ENCODE measurements at regions not wholly inside any gene's neighbourhood (a gene's known extent, or its start where the extent isn't known, plus 50 kb on each side); places are given as distances from the start of the nearest gene placed in this dataset.

GRCh38 chr14:101476916-101477553, 84.3 kb upstream of the DIO3 start (continued):
- no peak for TF ChIP-seq SALL2 (CRISPR knock-in tag; IDR thresholded peaks at IDR 0.05)
- TF ChIP-seq ZNF83 (CRISPR knock-in tag; IDR thresholded peaks at IDR 0.05; ENCODE audit: borderline replicate concordance), result no peak
- TF ChIP-seq DNMT1 (CRISPR knock-in tag; IDR thresholded peaks at IDR 0.05), result no peak
- peak; percentile 27; the same call in 1 of the 2 replicates for TF ChIP-seq ZFP91 (CRISPR knock-in tag; IDR thresholded peaks at IDR 0.05; ENCODE audit: borderline replicate concordance)
- TF ChIP-seq HCFC1 (IDR thresholded peaks at IDR 0.05; ENCODE audit: low read depth, low read length), result no peak
- TF ChIP-seq ZNF773 (CRISPR knock-in tag; IDR thresholded peaks at IDR 0.05; ENCODE audit: borderline replicate concordance), result no peak
- TF ChIP-seq, protein P1, sequence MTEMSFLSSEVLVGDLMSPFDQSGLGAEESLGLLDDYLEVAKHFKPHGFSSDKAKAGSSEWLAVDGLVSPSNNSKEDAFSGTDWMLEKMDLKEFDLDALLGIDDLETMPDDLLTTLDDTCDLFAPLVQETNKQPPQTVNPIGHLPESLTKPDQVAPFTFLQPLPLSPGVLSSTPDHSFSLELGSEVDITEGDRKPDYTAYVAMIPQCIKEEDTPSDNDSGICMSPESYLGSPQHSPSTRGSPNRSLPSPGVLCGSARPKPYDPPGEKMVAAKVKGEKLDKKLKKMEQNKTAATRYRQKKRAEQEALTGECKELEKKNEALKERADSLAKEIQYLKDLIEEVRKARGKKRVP (CRISPR knock-in tag; IDR thresholded peaks at IDR 0.05), result peak in 1 of 2 experiments; percentile 94; a peak in 2 of 4 replicates
- TF ChIP-seq BRF2 (CRISPR knock-in tag; IDR thresholded peaks at IDR 0.05), result no peak
- no peak for TF ChIP-seq ATM (IDR thresholded peaks at IDR 0.05; ENCODE audit: borderline replicate concordance)
- no peak for TF ChIP-seq ZNF367 (CRISPR knock-in tag; IDR thresholded peaks at IDR 0.05; ENCODE audit: borderline replicate concordance)
- peak; percentile 99 for TF ChIP-seq ZSCAN25 (CRISPR knock-in tag; IDR thresholded peaks at IDR 0.05)
- TF ChIP-seq CAMTA2 (CRISPR knock-in tag; IDR thresholded peaks at IDR 0.05; ENCODE audit: borderline replicate concordance), result no peak
- TF ChIP-seq, protein P2, sequence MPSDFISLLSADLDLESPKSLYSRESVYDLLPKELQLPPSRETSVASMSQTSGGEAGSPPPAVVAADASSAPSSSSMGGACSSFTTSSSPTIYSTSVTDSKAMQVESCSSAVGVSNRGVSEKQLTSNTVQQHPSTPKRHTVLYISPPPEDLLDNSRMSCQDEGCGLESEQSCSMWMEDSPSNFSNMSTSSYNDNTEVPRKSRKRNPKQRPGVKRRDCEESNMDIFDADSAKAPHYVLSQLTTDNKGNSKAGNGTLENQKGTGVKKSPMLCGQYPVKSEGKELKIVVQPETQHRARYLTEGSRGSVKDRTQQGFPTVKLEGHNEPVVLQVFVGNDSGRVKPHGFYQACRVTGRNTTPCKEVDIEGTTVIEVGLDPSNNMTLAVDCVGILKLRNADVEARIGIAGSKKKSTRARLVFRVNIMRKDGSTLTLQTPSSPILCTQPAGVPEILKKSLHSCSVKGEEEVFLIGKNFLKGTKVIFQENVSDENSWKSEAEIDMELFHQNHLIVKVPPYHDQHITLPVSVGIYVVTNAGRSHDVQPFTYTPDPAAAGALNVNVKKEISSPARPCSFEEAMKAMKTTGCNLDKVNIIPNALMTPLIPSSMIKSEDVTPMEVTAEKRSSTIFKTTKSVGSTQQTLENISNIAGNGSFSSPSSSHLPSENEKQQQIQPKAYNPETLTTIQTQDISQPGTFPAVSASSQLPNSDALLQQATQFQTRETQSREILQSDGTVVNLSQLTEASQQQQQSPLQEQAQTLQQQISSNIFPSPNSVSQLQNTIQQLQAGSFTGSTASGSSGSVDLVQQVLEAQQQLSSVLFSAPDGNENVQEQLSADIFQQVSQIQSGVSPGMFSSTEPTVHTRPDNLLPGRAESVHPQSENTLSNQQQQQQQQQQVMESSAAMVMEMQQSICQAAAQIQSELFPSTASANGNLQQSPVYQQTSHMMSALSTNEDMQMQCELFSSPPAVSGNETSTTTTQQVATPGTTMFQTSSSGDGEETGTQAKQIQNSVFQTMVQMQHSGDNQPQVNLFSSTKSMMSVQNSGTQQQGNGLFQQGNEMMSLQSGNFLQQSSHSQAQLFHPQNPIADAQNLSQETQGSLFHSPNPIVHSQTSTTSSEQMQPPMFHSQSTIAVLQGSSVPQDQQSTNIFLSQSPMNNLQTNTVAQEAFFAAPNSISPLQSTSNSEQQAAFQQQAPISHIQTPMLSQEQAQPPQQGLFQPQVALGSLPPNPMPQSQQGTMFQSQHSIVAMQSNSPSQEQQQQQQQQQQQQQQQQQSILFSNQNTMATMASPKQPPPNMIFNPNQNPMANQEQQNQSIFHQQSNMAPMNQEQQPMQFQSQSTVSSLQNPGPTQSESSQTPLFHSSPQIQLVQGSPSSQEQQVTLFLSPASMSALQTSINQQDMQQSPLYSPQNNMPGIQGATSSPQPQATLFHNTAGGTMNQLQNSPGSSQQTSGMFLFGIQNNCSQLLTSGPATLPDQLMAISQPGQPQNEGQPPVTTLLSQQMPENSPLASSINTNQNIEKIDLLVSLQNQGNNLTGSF (CRISPR knock-in tag; IDR thresholded peaks at IDR 0.05), result no peak
- no peak for TF ChIP-seq ZNF598 (CRISPR knock-in tag; IDR thresholded peaks at IDR 0.05; ENCODE audit: borderline replicate concordance)
- no peak for TF ChIP-seq ZFP37 (CRISPR knock-in tag; IDR thresholded peaks at IDR 0.05; ENCODE audit: borderline replicate concordance)
- TF ChIP-seq ISX (CRISPR knock-in tag; conservative IDR thresholded peaks at IDR 0.05), result no peak
- TF ChIP-seq SMAD3 (CRISPR knock-in tag; IDR thresholded peaks at IDR 0.05), result no peak; the same call in 1 of the 2 replicates
- TF ChIP-seq RFX3 (CRISPR knock-in tag; IDR thresholded peaks at IDR 0.05), result no peak
- TF ChIP-seq MXD3 (CRISPR knock-in tag; IDR thresholded peaks at IDR 0.05), result no peak
- TF ChIP-seq PBX2 (CRISPR knock-in tag; IDR thresholded peaks at IDR 0.05), result no peak
